ENCODE measurements at regions not wholly inside any gene's neighbourhood (a gene's known extent, or its start where the extent isn't known, plus 50 kb on each side); places are given as distances from the start of the nearest gene placed in this dataset.

DNA sequence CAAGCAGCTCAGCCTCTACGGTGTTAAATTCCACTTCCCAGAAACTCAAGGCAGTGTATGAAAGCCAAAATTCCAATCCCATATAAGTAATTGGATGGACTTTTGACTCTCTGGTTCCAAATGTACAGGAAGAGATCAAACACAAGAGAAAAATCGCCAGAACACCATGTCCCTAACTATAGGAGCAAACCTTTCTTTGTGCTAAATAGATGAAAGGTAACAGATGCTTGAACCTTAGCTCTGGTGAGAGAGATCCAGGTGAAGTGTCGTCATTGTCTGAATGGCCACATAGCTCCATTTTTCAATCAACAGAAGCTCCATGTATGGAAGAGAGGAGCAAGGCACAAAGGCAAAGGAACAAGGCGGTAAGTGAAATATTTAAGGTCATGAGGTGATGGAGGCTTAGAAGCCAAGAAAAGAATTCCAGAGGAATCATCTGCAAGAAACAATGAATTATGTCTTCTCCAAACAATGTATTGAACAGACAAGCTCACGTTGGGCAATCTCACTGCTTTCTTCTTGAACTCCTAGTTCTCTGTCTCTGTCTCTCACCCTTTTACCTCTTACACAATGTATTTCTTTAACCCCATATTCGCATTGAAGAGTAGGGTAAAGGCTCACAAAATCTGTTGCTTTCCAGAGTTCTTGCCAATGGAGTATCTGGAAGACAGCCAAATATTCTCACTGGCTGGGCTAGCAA is 585.1 kb downstream of the GATA3 start:
- TF ChIP-seq, protein P1, sequence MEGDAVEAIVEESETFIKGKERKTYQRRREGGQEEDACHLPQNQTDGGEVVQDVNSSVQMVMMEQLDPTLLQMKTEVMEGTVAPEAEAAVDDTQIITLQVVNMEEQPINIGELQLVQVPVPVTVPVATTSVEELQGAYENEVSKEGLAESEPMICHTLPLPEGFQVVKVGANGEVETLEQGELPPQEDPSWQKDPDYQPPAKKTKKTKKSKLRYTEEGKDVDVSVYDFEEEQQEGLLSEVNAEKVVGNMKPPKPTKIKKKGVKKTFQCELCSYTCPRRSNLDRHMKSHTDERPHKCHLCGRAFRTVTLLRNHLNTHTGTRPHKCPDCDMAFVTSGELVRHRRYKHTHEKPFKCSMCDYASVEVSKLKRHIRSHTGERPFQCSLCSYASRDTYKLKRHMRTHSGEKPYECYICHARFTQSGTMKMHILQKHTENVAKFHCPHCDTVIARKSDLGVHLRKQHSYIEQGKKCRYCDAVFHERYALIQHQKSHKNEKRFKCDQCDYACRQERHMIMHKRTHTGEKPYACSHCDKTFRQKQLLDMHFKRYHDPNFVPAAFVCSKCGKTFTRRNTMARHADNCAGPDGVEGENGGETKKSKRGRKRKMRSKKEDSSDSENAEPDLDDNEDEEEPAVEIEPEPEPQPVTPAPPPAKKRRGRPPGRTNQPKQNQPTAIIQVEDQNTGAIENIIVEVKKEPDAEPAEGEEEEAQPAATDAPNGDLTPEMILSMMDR (IDR thresholded peaks at IDR 0.05; ENCODE audit: extremely low read depth, missing control alignments), result no peak
- no peak for DNase-seq (ENCODE audit: low spot score)

DNA sequence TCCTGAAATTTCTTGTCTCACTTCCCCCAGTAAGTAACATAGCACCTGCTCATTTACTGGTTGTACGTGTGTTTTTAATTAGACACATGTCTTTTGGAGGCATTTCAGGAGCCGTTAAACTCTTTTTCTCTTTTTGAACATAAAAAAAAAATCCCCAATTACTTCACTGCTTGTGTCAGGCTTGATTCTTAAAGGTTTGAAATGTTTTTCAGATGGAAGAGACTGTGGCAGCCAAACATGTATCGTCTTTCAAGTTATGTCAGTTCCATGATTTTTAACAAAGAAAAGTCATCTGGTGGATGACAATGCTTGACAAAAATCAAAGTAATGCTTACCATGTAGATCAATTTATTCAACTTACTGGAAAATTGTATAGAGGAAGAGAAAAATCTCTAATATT is 585.8 kb downstream of the GATA3 start:
- DNase-seq (ENCODE audit: low spot score), result no peak
- TF ChIP-seq, protein P1 (IDR thresholded peaks at IDR 0.05; ENCODE audit: extremely low read depth, missing control alignments), result no peak

DNA sequence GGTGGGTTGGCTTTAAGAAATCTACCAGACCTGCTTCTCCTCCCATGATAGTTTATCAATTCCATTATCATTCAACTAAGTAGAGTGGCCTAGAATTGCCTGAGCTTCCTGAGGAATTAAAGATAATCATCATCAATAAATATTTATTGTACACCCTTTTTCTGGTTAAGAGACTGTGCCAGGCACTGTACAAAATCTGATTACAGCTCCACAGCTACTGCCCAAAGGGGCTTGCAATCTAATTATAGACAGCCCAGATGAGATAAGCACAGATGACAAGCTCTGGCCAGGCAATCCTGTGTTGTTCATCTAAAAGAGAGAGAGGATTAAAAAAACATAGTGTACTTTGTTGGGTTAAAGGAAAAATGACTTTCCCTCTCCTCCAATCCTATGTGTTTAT is 586.4 kb downstream of the GATA3 start:
- DNase-seq (ENCODE audit: low spot score), result no peak
- TF ChIP-seq, protein P1 (IDR thresholded peaks at IDR 0.05; ENCODE audit: extremely low read depth, missing control alignments), result no peak

DNA sequence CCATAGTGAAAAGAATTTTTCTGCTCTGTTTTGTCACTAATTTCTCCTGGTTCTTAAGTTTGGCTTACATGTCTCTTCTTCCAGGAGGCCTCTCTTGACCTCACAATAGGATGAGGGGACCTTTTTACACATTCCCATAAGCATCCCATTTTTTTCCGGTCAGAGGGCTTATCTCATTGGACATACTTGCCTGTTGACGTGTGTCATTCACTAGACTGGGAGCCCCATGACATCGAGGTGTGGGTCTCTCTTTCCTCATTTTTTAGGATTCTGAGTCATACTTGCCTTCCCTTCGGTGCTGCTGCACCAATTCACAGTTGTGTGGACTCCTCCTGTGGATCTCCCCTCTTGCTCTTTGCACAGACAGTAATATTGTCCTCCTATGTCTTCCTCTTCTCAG is 601.8 kb downstream of the GATA3 start:
- DNase-seq (ENCODE audit: low spot score), result no peak
- TF ChIP-seq, protein P1 (IDR thresholded peaks at IDR 0.05; ENCODE audit: extremely low read depth, missing control alignments), result no peak

DNA sequence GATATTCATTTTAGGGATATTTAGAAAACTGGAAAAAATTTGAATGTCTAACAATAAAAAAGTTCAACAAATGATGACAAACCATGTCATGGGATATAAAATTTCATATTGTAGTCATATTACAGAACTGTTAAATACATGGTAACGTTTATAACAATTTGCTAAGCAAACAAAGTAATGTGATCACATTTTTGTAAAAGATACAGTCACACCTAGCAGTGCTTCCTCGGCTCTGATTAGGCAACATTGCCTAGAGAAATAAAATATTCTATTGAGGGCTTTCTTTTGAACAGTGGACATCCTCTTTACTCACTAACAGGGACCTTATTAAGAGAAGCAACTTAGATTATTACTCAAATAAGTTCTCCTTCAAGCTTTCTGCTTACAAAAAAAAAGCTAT is 605.5 kb downstream of the GATA3 start:
- TF ChIP-seq, protein P1 (IDR thresholded peaks at IDR 0.05; ENCODE audit: extremely low read depth, missing control alignments), result no peak
- DNase-seq (ENCODE audit: low spot score), result no peak

DNA sequence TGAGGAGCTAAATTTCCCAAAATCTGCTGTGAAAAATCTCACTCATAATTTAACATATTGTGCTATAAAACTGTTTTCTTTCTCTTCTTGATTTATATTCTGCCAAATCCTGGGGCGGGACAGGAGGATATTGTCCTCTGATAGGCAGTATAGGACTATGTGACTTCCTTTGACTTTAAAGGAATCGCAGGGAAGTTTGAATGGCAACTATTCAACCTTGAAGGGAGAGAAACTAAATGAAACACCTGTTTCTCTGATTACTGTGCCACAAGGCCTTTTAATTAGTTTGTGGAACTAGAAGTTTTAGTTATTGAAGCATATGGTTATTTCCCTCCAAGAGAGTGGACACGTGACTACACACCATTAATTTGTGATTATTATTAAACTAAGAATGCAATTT is 607.4 kb downstream of the GATA3 start:
- no peak for DNase-seq (ENCODE audit: low spot score)

DNA sequence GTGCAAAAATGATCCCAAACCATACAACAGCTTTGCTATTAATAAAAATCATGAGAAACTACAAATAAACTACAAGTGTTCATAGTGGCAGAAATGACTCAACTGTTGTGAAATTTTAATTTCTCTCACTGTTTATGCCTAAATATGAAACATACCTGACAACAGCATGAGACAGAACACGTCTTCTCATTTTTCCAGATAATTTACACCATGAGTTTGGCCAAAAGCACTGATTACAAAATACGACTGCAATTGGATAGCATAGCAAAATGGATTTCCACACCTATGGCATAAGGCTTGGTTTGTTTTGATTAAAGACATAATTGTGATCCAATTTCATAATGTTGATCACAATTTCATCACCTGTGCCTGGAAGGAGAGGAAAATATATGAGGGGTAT is 608.6 kb downstream of the GATA3 start:
- TF ChIP-seq, protein P1 (IDR thresholded peaks at IDR 0.05; ENCODE audit: extremely low read depth, missing control alignments), result no peak
- no peak for DNase-seq (ENCODE audit: low spot score)

More for the DNA sequence above, 607.4 kb downstream of the GATA3 start:
- TF ChIP-seq, protein P1 (IDR thresholded peaks at IDR 0.05; ENCODE audit: extremely low read depth, missing control alignments), result no peak

All from GM20000 (cell line).